ENCODE measurements at regions not wholly inside any gene's neighbourhood (a gene's known extent, or its start where the extent isn't known, plus 50 kb on each side); places are given as distances from the start of the nearest gene placed in this dataset.

DNA sequence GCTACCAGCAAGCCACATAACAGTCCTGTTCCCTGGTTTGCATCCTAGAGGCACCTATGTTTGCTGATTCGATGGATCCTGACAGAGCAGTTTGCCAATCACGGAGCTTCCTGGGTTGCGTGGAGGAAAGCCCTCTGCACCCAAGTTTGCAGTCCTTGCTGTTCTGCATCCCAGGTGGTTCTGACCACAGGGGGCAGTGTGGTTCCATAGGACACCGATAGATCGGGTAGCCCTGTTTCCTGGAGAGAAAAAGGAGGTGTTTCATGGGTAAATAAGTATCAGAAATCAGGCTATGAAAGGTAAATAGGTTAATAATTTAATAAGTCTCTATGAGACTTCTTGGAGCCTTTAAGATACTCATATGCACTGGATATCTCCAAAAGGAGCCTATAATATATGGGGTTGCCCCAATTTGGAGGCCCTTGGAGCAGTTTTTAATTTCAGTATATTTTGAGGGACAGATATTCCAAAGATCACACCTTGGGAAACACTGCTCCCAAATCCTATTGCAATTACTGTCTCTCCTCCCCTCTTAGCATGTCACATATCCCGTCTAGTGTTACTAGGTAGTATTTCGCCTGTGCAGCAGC, 194.6 kb upstream of the TPM1 start:
- H3K4me2 ChIP-seq (ENCODE audit: control insufficient read depth, extremely low read depth, insufficient read depth, low read depth, low read length) = no peak overlapping the region
- no peaks in the 10 kb centered on the region for H4K20me1 ChIP-seq (ENCODE audit: control insufficient read depth, extremely low read depth, insufficient read depth, low read length)
- TF ChIP-seq, protein P1, sequence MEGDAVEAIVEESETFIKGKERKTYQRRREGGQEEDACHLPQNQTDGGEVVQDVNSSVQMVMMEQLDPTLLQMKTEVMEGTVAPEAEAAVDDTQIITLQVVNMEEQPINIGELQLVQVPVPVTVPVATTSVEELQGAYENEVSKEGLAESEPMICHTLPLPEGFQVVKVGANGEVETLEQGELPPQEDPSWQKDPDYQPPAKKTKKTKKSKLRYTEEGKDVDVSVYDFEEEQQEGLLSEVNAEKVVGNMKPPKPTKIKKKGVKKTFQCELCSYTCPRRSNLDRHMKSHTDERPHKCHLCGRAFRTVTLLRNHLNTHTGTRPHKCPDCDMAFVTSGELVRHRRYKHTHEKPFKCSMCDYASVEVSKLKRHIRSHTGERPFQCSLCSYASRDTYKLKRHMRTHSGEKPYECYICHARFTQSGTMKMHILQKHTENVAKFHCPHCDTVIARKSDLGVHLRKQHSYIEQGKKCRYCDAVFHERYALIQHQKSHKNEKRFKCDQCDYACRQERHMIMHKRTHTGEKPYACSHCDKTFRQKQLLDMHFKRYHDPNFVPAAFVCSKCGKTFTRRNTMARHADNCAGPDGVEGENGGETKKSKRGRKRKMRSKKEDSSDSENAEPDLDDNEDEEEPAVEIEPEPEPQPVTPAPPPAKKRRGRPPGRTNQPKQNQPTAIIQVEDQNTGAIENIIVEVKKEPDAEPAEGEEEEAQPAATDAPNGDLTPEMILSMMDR (optimal IDR thresholded peaks at IDR 0.05 in 1 of 3, IDR thresholded peaks at IDR 0.05 in 1 of 3, conservative IDR thresholded peaks at IDR 0.05 in 1 of 3; ENCODE audit: extremely low read depth in 1 of 3, insufficient read depth in 2 of 3, low read length in 3 of 3) = peak; percentile 57 to 83 (median 70)
- TF ChIP-seq EZH2 (IDR thresholded peaks at IDR 0.05; ENCODE audit: low read length) = no peak
- H3K9me1 ChIP-seq (ENCODE audit: control insufficient read depth, extremely low read depth, insufficient read depth, low read length) = no peaks in the 10 kb centered on the region
- DNase-seq (ENCODE audit: low read depth, low spot score) (no peak), FAIRE-seq (no peak)
- peaks cover 13% of the 10 kb centered on the region for H3K4me1 ChIP-seq (ENCODE audit: control insufficient read depth, extremely low read depth, insufficient read depth, low read length)
- H3K27ac ChIP-seq (ENCODE audit: control insufficient read depth, insufficient read depth, low read length) = no peak overlapping the region
- no peaks in the 10 kb centered on the region for H3K36me3 ChIP-seq (ENCODE audit: control insufficient read depth in 2 of 2, extremely low read depth in 1 of 2, insufficient read depth in 2 of 2, low read length in 2 of 2)
- H3K9me3 ChIP-seq (ENCODE audit: control insufficient read depth, low read depth, low read length) = no peaks in the 10 kb centered on the region
- dilution Hi-C loops (cut with MboI; ENCODE audit: extremely low pct_ligation_motif_present, low sequenced_read_pairs) = no loop called here
- no peak overlapping the region for H3K4me3 ChIP-seq (ENCODE audit: control insufficient read depth in 2 of 3, extremely low read depth in 1 of 3, insufficient read depth in 2 of 3, low read depth in 1 of 3, low read length in 3 of 3)
- no peak overlapping the region for H3K9ac ChIP-seq (ENCODE audit: control insufficient read depth, extremely low read depth, insufficient read depth, low read length)
- no peaks in the 10 kb centered on the region for H3K27me3 ChIP-seq (ENCODE audit: control insufficient read depth, extremely low read depth, insufficient read depth, low read length)
- no peaks in the 10 kb centered on the region for H3K79me2 ChIP-seq (ENCODE audit: control insufficient read depth, insufficient read depth, low read length)
- H2AFZ ChIP-seq (ENCODE audit: control insufficient read depth, low read length) = no peak overlapping the region

DNA sequence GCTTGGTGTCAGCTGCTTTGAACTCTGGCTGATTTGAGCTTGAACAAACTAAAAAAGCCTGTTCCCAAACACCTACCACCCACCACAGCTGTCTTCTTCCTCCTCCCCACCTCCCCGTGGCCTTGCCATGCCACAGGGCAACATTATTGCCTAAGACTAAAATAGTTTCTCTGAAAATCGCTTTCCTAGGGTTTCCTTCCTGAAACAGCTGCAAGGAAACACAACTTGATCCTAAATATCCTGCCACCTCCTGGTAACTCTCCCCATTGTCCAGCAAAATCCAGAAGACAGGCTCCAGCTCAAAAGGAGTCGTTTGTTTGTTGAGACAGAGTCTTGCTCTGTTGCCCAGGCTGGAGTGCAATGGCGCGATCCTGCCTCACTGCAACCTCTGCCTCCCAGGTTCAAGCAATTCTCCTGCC, 193.9 kb upstream of the TPM1 start:
- H3K27ac ChIP-seq (ENCODE audit: control insufficient read depth, insufficient read depth, low read length) = no peak overlapping the region
- no peaks in the 10 kb centered on the region for H3K9me1 ChIP-seq (ENCODE audit: control insufficient read depth, extremely low read depth, insufficient read depth, low read length)
- dilution Hi-C loops (cut with MboI; ENCODE audit: extremely low pct_ligation_motif_present, low sequenced_read_pairs) = no loop called here
- no peak overlapping the region for H3K4me3 ChIP-seq (ENCODE audit: control insufficient read depth in 2 of 3, extremely low read depth in 1 of 3, insufficient read depth in 2 of 3, low read depth in 1 of 3, low read length in 3 of 3)
- H3K79me2 ChIP-seq (ENCODE audit: control insufficient read depth, insufficient read depth, low read length) = no peaks in the 10 kb centered on the region
- H4K20me1 ChIP-seq (ENCODE audit: control insufficient read depth, extremely low read depth, insufficient read depth, low read length) = no peaks in the 10 kb centered on the region
- TF ChIP-seq, protein P1 (optimal IDR thresholded peaks at IDR 0.05 in 1 of 3, IDR thresholded peaks at IDR 0.05 in 1 of 3, conservative IDR thresholded peaks at IDR 0.05 in 1 of 3; ENCODE audit: extremely low read depth in 1 of 3, insufficient read depth in 2 of 3, low read length in 3 of 3) = peak in 1 of 3 experiments; percentile 6
- TF ChIP-seq EZH2 (IDR thresholded peaks at IDR 0.05; ENCODE audit: low read length) = no peak
- no peak overlapping the region for H3K4me2 ChIP-seq (ENCODE audit: control insufficient read depth, extremely low read depth, insufficient read depth, low read depth, low read length)
- H3K27me3 ChIP-seq (ENCODE audit: control insufficient read depth, extremely low read depth, insufficient read depth, low read length) = no peaks in the 10 kb centered on the region
- H3K9me3 ChIP-seq (ENCODE audit: control insufficient read depth, low read depth, low read length) = no peaks in the 10 kb centered on the region
- peaks cover 17% of the 10 kb centered on the region for H3K4me1 ChIP-seq (ENCODE audit: control insufficient read depth, extremely low read depth, insufficient read depth, low read length)
- no peak overlapping the region for H3K9ac ChIP-seq (ENCODE audit: control insufficient read depth, extremely low read depth, insufficient read depth, low read length)
- DNase-seq (ENCODE audit: low read depth, low spot score) (no peak), FAIRE-seq (no peak)
- H2AFZ ChIP-seq (ENCODE audit: control insufficient read depth, low read length) = no peak overlapping the region
- H3K36me3 ChIP-seq (ENCODE audit: control insufficient read depth in 2 of 2, extremely low read depth in 1 of 2, insufficient read depth in 2 of 2, low read length in 2 of 2) = no peaks in the 10 kb centered on the region

Data from keratinocyte (primary cell).